HFFc6 (cell line): ENCODE measurements at regions not wholly inside any gene's neighbourhood (a gene's known extent, or its start where the extent isn't known, plus 50 kb on each side); places are given as distances from the start of the nearest gene placed in this dataset.

Experiments used
- DNase-seq: peaks from one replicate; pipeline ENCODE4 v3.0.0-alpha.2; 2018
- H3K27ac Mint-ChIP-seq: 2 replicates; pipeline ENCODE4 v1.8.0; 2020; ENCODE audit warnings: mild to moderate bottlenecking, mixed read lengths
- H3K27me3 Mint-ChIP-seq: 2 replicates; pipeline ENCODE4 v1.8.0; 2021; ENCODE audit warnings: mild to moderate bottlenecking, moderate library complexity, mixed read lengths; ENCODE audit not compliant: insufficient read depth
- H3K36me3 Mint-ChIP-seq: 2 replicates; pipeline ENCODE4 v1.8.0; 2021; ENCODE audit warnings: low read depth, mixed read lengths
- H3K4me1 Mint-ChIP-seq: 2 replicates; pipeline ENCODE4 v1.8.0; 2020; ENCODE audit warnings: low read depth, mixed read lengths
- H3K4me3 Mint-ChIP-seq: 2 replicates; pipeline ENCODE4 v1.8.0; 2020; ENCODE audit warnings: mild to moderate bottlenecking, moderate library complexity, mixed read lengths
- H3K9me3 Mint-ChIP-seq: 2 replicates; pipeline ENCODE4 v1.8.0; 2020; ENCODE audit warnings: mild to moderate bottlenecking, mixed read lengths
- CTCF ChIP-seq: fragments of 200-600 bp; sonication (generic); IDR thresholded peaks from 2 replicates; pipeline ENCODE4 v1.5.0; 2021; ENCODE audit warnings: antibody characterized with exemption, mild to moderate bottlenecking

GRCh38 chr4:122224348-122224747 is 72.2 kb downstream of the BLTP1 start:
- Mint-ChIP-seq H3K36me3 (peaks cover 7% of the 10 kb centered on the region; the same call in 1 of the 2 replicates), H3K27ac (no peak overlapping the region), H3K4me1 (no peaks in the 10 kb centered on the region), H3K4me3 (no peak overlapping the region), H3K9me3 (no peaks in the 10 kb centered on the region), H3K27me3 (no peaks in the 10 kb centered on the region; the same call in 1 of the 2 replicates)
- no peak for DNase-seq
- peak; percentile 67 for TF ChIP-seq CTCF

GRCh38 chr4:122227202-122227601 is 75.1 kb downstream of the BLTP1 start:
- Mint-ChIP-seq H3K36me3 (no peaks in the 10 kb centered on the region; the same call in 1 of the 2 replicates), H3K27ac (no peak overlapping the region), H3K9me3 (no peaks in the 10 kb centered on the region), H3K4me3 (no peak overlapping the region), H3K27me3 (no peaks in the 10 kb centered on the region; the same call in 1 of the 2 replicates), H3K4me1 (no peaks in the 10 kb centered on the region)
- no peak for TF ChIP-seq CTCF
- DNase-seq, result no peak

- no peaks in the 10 kb centered on the region for H3K9me3 Mint-ChIP-seq
- DNase-seq, result no peak
- H3K27me3 Mint-ChIP-seq, result no peaks in the 10 kb centered on the region
- TF ChIP-seq CTCF, result no peak
- H3K36me3 Mint-ChIP-seq, result peaks cover 2% of the 10 kb centered on the region; the same call in 1 of the 2 replicates
- H3K4me3 Mint-ChIP-seq, result no peak overlapping the region
- H3K27ac Mint-ChIP-seq, result no peak overlapping the region
- H3K4me1 Mint-ChIP-seq, result no peaks in the 10 kb centered on the region
These were observed 77.7 kb downstream of the BLTP1 start for GRCh38 chr4:122229857-122230256.

GRCh38 chr4:122232633-122233032 is 80.5 kb downstream of the BLTP1 start:
- H3K9me3 Mint-ChIP-seq, result no peaks in the 10 kb centered on the region
- no peaks in the 10 kb centered on the region for H3K4me1 Mint-ChIP-seq
- no peak for DNase-seq
- no peaks in the 10 kb centered on the region for H3K27me3 Mint-ChIP-seq
- no peak overlapping the region for H3K4me3 Mint-ChIP-seq
- H3K36me3 Mint-ChIP-seq, result peaks cover 12% of the 10 kb centered on the region
- TF ChIP-seq CTCF, result no peak
- no peak overlapping the region for H3K27ac Mint-ChIP-seq

DNA sequence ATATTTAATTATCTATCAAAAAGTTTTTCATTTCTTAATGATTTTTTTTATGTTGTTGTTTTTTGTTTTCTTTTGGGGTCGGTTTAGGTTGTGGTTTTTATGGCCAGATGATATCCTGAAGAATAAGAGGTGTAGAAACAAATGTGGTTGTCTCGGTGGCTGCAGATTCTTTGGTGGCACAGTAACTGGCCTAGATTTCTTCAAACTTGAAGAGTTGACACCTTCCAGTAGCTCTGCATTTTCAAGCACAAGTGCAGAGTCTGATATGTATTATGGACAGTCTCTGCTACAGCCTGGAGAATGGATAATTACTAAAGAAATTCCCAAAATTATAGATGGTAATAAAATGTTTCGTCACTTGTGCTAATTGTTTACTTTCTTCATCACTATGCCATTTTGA is 82.6 kb downstream of the BLTP1 start:
- no peak overlapping the region for H3K27ac Mint-ChIP-seq
- H3K9me3 Mint-ChIP-seq, result no peaks in the 10 kb centered on the region
- DNase-seq, result no peak

More for the DNA sequence above, 82.6 kb downstream of the BLTP1 start:
- no peak for TF ChIP-seq CTCF
- H3K4me1 Mint-ChIP-seq, result no peaks in the 10 kb centered on the region
- H3K36me3 Mint-ChIP-seq, result peaks cover 25% of the 10 kb centered on the region
- no peak overlapping the region for H3K4me3 Mint-ChIP-seq
- H3K27me3 Mint-ChIP-seq, result no peaks in the 10 kb centered on the region; the same call in 1 of the 2 replicates
